ENCODE measurements at regions not wholly inside any gene's neighbourhood (a gene's known extent, or its start where the extent isn't known, plus 50 kb on each side); places are given as distances from the start of the nearest gene placed in this dataset.

DNA sequence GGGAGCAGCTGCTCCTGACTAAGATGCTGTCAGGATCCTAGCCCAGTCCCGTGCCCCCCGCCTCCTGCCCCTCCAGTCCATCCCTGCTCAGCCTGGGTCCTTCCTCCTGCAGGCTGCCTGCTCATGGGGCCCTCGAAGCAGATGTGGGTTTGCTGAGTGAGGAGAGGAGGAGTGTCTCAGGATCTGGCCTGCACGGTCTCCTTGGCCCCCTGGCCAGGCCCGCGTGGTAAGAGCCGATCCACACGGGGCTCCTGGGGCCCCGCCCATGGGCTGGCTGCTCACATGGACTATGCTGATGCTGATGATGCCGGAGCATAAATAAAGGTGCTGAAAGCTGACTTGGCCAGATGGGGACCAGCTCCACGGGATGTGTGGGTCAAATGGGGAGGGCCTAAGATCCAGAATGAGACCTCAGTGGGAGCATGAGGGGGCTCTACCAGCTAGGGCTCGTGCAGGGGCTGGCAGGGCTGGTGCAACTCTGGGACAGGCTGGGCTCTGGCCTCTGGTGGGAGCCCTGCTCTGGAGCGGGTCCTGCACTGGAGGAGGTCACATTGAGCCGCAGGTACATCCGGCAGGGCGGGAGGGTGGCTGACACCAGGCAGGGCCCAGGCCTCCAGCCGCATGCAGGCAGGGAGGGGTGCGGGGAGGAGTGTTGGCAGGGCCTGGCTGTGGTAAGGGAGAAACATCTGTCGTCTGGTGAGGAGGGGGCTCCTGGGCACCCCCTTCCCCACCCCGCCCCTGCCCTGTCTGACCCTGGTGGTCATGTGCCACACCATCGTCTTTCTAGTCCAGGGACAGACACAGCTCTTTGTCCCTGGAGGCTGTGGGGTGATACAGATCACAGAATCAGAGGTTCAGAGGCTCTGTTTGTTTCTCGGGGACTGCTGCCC lies 275.3 kb upstream of the HDAC4 start:
- no peak for TF ChIP-seq CTCF (IDR thresholded peaks at IDR 0.05; ENCODE audit: insufficient read depth, low read depth, low read length)
- DNase-seq (ENCODE audit: low read depth), result no peak
- H3K4me3 ChIP-seq (ENCODE audit: low read depth, low read length), result no peak overlapping the region

DNA sequence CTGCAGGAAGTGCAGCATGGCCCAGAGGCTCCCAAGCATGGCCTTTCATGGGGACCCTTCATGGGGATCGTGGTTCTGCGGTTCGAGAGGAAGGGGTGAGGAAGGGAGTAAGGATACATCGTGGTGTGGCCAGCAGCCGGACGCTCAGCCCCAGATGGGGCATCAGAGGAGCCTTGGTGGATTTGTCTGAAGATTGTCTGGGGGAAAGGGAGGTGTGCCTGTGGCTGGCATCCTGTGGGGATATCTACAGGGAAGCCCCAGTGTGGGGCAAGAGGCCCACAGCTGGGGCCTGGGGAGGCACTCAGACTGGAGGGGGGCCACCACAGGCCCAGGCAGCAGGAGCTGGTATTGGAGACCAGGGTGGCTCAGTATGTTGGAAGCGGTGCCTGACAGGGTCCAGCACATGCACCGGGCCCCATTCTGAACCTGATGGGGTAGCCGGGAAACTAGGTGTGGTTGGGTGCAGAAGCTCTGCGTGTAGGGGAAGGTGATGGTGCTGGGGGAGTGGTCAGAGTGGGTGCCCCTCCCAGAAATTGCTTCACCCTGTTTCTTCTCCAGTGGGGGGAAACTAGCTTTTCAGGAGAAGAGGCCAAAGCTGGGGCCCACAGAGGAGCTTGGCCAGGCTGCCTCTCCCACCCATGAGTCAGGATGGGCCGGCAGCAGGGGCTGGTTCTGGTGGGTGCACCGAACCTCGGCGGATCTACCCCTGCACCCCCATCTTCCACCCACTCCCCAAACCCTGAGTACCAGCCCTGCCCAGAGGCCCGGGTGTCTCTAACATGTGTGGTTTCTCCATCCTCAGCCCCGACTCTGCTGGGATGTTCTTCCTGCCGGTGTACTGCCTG lies 274.4 kb upstream of the HDAC4 start:
- DNase-seq (ENCODE audit: low read depth), result no peak
- H3K4me3 ChIP-seq (ENCODE audit: low read depth, low read length), result no peak overlapping the region
- no peak for TF ChIP-seq CTCF (IDR thresholded peaks at IDR 0.05; ENCODE audit: insufficient read depth, low read depth, low read length)

- no peak for TF ChIP-seq CTCF (IDR thresholded peaks at IDR 0.05; ENCODE audit: insufficient read depth, low read depth, low read length)
- DNase-seq (ENCODE audit: low read depth), result no peak
- H3K4me3 ChIP-seq (ENCODE audit: low read depth, low read length), result no peak overlapping the region
Observed at GRCh38 chr2:239674101-239674980, 273.5 kb upstream of the HDAC4 start.

DNA sequence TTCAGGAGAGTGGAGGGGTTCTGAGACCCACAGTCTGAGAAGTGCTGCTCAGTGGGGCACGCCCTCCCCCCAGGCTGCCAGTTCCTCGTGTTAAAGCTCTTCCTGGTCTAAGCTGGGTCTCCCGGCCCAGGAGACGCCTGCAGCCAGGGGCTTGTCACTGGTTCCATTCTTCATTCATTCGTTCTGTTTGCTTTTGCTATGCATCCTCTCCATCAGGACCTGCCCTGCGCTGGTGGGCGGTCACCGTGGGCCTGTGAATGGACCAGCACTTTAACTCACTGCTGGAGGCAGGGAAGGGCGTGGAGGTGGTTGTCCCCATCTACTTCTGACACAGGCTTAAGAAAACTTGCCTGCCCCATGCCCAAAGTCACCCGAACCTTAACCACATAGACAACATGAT lies 272.8 kb upstream of the HDAC4 start:
- DNase-seq (ENCODE audit: low read depth), result no peak
- no peak for TF ChIP-seq CTCF (IDR thresholded peaks at IDR 0.05; ENCODE audit: insufficient read depth, low read depth, low read length)
- no peak overlapping the region for H3K4me3 ChIP-seq (ENCODE audit: low read depth, low read length)

- DNase-seq (ENCODE audit: low read depth), result no peak
- no peak overlapping the region for H3K4me3 ChIP-seq (ENCODE audit: low read depth, low read length)
- TF ChIP-seq CTCF (IDR thresholded peaks at IDR 0.05; ENCODE audit: insufficient read depth, low read depth, low read length), result no peak
Observed at GRCh38 chr2:239671916-239672849, 271.4 kb upstream of the HDAC4 start.
